ENCODE measurements at regions not wholly inside any gene's neighbourhood (a gene's known extent, or its start where the extent isn't known, plus 50 kb on each side); places are given as distances from the start of the nearest gene placed in this dataset.
"Not testable (repeated sequence)": the region's sequence is repeated elsewhere in the genome, so short reads cannot be mapped to it uniquely, and the experiment has no call there.

DNA sequence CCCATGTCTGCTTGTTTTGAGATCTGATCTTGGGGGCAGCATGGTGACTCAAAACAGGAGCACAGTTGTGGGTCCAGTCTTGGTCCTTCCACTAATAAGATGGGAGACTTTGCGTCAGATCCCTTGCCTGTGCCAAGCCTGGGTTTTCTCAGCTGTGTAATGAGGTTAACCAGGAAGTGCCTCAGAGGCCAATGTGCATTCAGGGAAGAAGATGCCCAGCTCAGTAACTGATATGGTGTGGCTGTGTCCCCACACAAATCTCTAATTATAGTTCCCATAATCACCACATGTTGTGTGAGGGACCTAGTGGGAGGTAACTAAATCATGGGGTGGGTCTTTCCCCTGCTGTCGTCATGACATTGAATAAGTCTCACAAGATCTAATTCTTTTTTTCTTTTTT, 107.1 kb upstream of the ALDH3B2 start:
- TF ChIP-seq POLR2AphosphoS5 (IDR thresholded peaks at IDR 0.05; ENCODE audit: insufficient read depth in 1 of 2, low read depth in 1 of 2); POLR2A (IDR thresholded peaks at IDR 0.05); CTCF (IDR thresholded peaks at IDR 0.05): not testable (repeated sequence)
